Activated CD8-positive, alpha-beta T cell treated with anti-CD3 and anti-CD28 coated beads, Interleukin-2, amount 10 ng/mL, durations not matched to agents 7 days and 5 days (primary cell): ENCODE measurements at regions not wholly inside any gene's neighbourhood (a gene's known extent, or its start where the extent isn't known, plus 50 kb on each side); places are given as distances from the start of the nearest gene placed in this dataset.
A peak's percentile ranks its signal among the peaks of the same experiment; 100 is the strongest.

Source experiments
- ATAC-seq: fragments of 150-1000 bp; cut with Tn5 transposase; one replicate; pipeline ENCODE4 v1.10.0; 2021; ENCODE audit warnings: moderate library complexity
- CTCF ChIA-PET: fragments of 350-600 bp; sonication (Branson Sonifier 250); formaldehyde crosslinking; loops from one replicate; lab custom pipeline; 2021; ENCODE audit warnings: antibody characterized with exemption; lab: Charles Lee
- POLR2A ChIA-PET: fragments of 350-600 bp; sonication (Branson Sonifier 250); formaldehyde crosslinking; loops from one replicate; lab custom pipeline; 2021; ENCODE audit warnings: antibody characterized with exemption; lab: Charles Lee
- DNase-seq: peaks from one replicate; pipeline ENCODE4 v3.0.0-alpha.2; 2020
- H3K27ac Mint-ChIP-seq: one replicate; pipeline ENCODE4 v1.8.0; 2021; ENCODE audit warnings: mild to moderate bottlenecking, mixed read lengths
- H3K27me3 Mint-ChIP-seq: one replicate; pipeline ENCODE4 v1.8.0; 2021; ENCODE audit warnings: low read depth, mixed read lengths
- H3K36me3 Mint-ChIP-seq: one replicate; pipeline ENCODE4 v1.8.0; 2021; ENCODE audit warnings: low read depth, mixed read lengths
- H3K4me1 Mint-ChIP-seq: one replicate; pipeline ENCODE4 v1.8.0; 2021; ENCODE audit warnings: low read depth, mixed read lengths
- H3K4me3 Mint-ChIP-seq: one replicate; pipeline ENCODE4 v1.8.0; 2021; ENCODE audit warnings: mild to moderate bottlenecking, mixed read lengths
- H3K9me3 Mint-ChIP-seq: one replicate; pipeline ENCODE4 v1.8.0; 2022; ENCODE audit warnings: mixed read lengths; ENCODE audit not compliant: insufficient read depth

GRCh38 chr3:31434819-31435218 lies 97.9 kb upstream of the STT3B start:
- CTCF ChIA-PET = no interaction called here

GRCh38 chr3:31436830-31437229 lies 95.9 kb upstream of the STT3B start:
- CTCF ChIA-PET = no interaction called here
- peaks cover 10% of the 10 kb centered on the region for H3K36me3 Mint-ChIP-seq
- H3K27ac Mint-ChIP-seq = no peak overlapping the region
- H3K4me1 Mint-ChIP-seq = peaks cover 4% of the 10 kb centered on the region
- POLR2A ChIA-PET = no interaction called here
- H3K4me3 Mint-ChIP-seq = no peak overlapping the region
- no peak for DNase-seq
- no peak for ATAC-seq
- peaks cover 27% of the 10 kb centered on the region for H3K9me3 Mint-ChIP-seq
- H3K27me3 Mint-ChIP-seq = no peaks in the 10 kb centered on the region

More at GRCh38 chr3:31434819-31435218, 97.9 kb upstream of the STT3B start:
- no peak overlapping the region for H3K4me3 Mint-ChIP-seq
- H3K27me3 Mint-ChIP-seq = no peaks in the 10 kb centered on the region
- H3K27ac Mint-ChIP-seq = no peak overlapping the region
- POLR2A ChIA-PET = no interaction called here
- no peak for ATAC-seq
- no peak for DNase-seq
- H3K9me3 Mint-ChIP-seq = peaks cover 27% of the 10 kb centered on the region
- H3K4me1 Mint-ChIP-seq = peaks cover 4% of the 10 kb centered on the region
- peaks cover 10% of the 10 kb centered on the region for H3K36me3 Mint-ChIP-seq

GRCh38 chr3:31438742-31439141 lies 94.0 kb upstream of the STT3B start:
- Mint-ChIP-seq H3K27ac (no peak overlapping the region), H3K4me1 (peaks cover 6% of the 10 kb centered on the region), H3K27me3 (no peaks in the 10 kb centered on the region), H3K36me3 (peaks cover 10% of the 10 kb centered on the region), H3K4me3 (no peak overlapping the region), H3K9me3 (peaks cover 22% of the 10 kb centered on the region)
- ATAC-seq = no peak
- DNase-seq = no peak
- ChIA-PET POLR2A (no interaction called here), CTCF (interaction anchor here (0.9 to 1.5 kb wide), 2 partner anchors 9 to 93 kb away, joined by 3 to 6 read pairs; no protein-coding TSS in a partner anchor)

GRCh38 chr3:31439890-31440750 lies 92.6 kb upstream of the STT3B start:
- POLR2A ChIA-PET = no interaction called here
- Mint-ChIP-seq H3K27me3 (no peaks in the 10 kb centered on the region), H3K36me3 (peaks cover 10% of the 10 kb centered on the region), H3K4me1 (peaks cover 7% of the 10 kb centered on the region), H3K9me3 (peaks cover 19% of the 10 kb centered on the region), H3K4me3 (no peak overlapping the region), H3K27ac (no peak overlapping the region)
- CTCF ChIA-PET = interaction anchor here (0.5 kb wide), 1 partner anchor 364 kb away, joined by 3 read pairs; no protein-coding TSS in a partner anchor
- no peak for DNase-seq
- no peak for ATAC-seq

GRCh38 chr3:31440878-31441277 lies 91.8 kb upstream of the STT3B start:
- H3K27ac Mint-ChIP-seq = no peak overlapping the region
- ATAC-seq (no peak), DNase-seq (no peak)
- H3K9me3 Mint-ChIP-seq = peaks cover 17% of the 10 kb centered on the region
- no peak overlapping the region for H3K4me3 Mint-ChIP-seq
- H3K27me3 Mint-ChIP-seq = no peaks in the 10 kb centered on the region
- peaks cover 10% of the 10 kb centered on the region for H3K36me3 Mint-ChIP-seq
- H3K4me1 Mint-ChIP-seq = peaks cover 7% of the 10 kb centered on the region
- ChIA-PET CTCF (no interaction called here), POLR2A (no interaction called here)

- Mint-ChIP-seq H3K27me3 (no peaks in the 10 kb centered on the region), H3K9me3 (peaks cover 1% of the 10 kb centered on the region), H3K4me3 (no peak overlapping the region), H3K4me1 (peaks cover 3% of the 10 kb centered on the region), H3K27ac (no peak overlapping the region), H3K36me3 (no peaks in the 10 kb centered on the region)
- POLR2A ChIA-PET = no interaction called here
- ATAC-seq (no peak), DNase-seq (no peak)
- CTCF ChIA-PET = interaction anchor here (1.2 kb wide), 1 partner anchor 11 kb away, joined by 4 read pairs; no protein-coding TSS in a partner anchor
These were observed 90.0 kb upstream of the STT3B start for GRCh38 chr3:31442755-31443154.

GRCh38 chr3:31444220-31445142 lies 88.2 kb upstream of the STT3B start:
- Mint-ChIP-seq H3K4me1 (peaks cover 15% of the 10 kb centered on the region), H3K27me3 (no peaks in the 10 kb centered on the region), H3K9me3 (peaks cover 9% of the 10 kb centered on the region), H3K36me3 (peaks cover 7% of the 10 kb centered on the region), H3K27ac (no peak overlapping the region), H3K4me3 (no peak overlapping the region)
- CTCF ChIA-PET = no interaction called here
- ATAC-seq (no peak), DNase-seq (no peak)
- POLR2A ChIA-PET = no interaction called here

- no peak overlapping the region for H3K27ac Mint-ChIP-seq
- H3K9me3 Mint-ChIP-seq = peaks cover 20% of the 10 kb centered on the region
- ATAC-seq (no peak), DNase-seq (no peak)
- ChIA-PET CTCF (no interaction called here), POLR2A (no interaction called here)
- peaks cover 18% of the 10 kb centered on the region for H3K4me1 Mint-ChIP-seq
- no peak overlapping the region for H3K4me3 Mint-ChIP-seq
- no peaks in the 10 kb centered on the region for H3K27me3 Mint-ChIP-seq
- H3K36me3 Mint-ChIP-seq = peaks cover 8% of the 10 kb centered on the region
These were observed 87.0 kb upstream of the STT3B start for GRCh38 chr3:31445701-31446100.

- POLR2A ChIA-PET = interaction anchor here (0.7 kb wide), 1 partner anchor 85 kb away, joined by 3 read pairs; the partner anchor contains the start of gene STT3B
- H3K4me3 Mint-ChIP-seq = no peak overlapping the region
- peak; percentile 41 for DNase-seq
- peaks cover 8% of the 10 kb centered on the region for H3K36me3 Mint-ChIP-seq
- peak; percentile 51 for ATAC-seq
- peaks cover 18% of the 10 kb centered on the region for H3K4me1 Mint-ChIP-seq
- CTCF ChIA-PET = interaction anchor here (1.4 to 1.8 kb wide), 2 partner anchors 10 to 72 kb away, joined by 3 to 6 read pairs; no protein-coding TSS in a partner anchor
- H3K9me3 Mint-ChIP-seq = peaks cover 25% of the 10 kb centered on the region
- no peaks in the 10 kb centered on the region for H3K27me3 Mint-ChIP-seq
- peak overlapping the region; percentile 60 for H3K27ac Mint-ChIP-seq
These were observed 84.5 kb upstream of the STT3B start for GRCh38 chr3:31448035-31448881.

- Mint-ChIP-seq H3K4me3 (no peak overlapping the region), H3K27ac (peak overlapping the region; percentile 60), H3K9me3 (peaks cover 25% of the 10 kb centered on the region), H3K27me3 (no peaks in the 10 kb centered on the region), H3K36me3 (peaks cover 8% of the 10 kb centered on the region), H3K4me1 (peaks cover 14% of the 10 kb centered on the region)
- CTCF ChIA-PET = interaction anchor here (1.4 to 1.8 kb wide), 2 partner anchors 10 to 72 kb away, joined by 3 to 6 read pairs; no protein-coding TSS in a partner anchor
- POLR2A ChIA-PET = no interaction called here
- no peak for DNase-seq
- ATAC-seq = no peak
These were observed 83.9 kb upstream of the STT3B start for GRCh38 chr3:31448882-31449243.

- Mint-ChIP-seq H3K4me1 (peaks cover 14% of the 10 kb centered on the region), H3K4me3 (no peak overlapping the region), H3K27ac (no peak overlapping the region), H3K9me3 (peaks cover 25% of the 10 kb centered on the region), H3K27me3 (no peaks in the 10 kb centered on the region), H3K36me3 (peaks cover 8% of the 10 kb centered on the region)
- CTCF ChIA-PET = interaction anchor here (1.4 kb wide), 2 partner anchors 73 to 246 kb away, joined by 3 read pairs; no protein-coding TSS in a partner anchor
- DNase-seq = no peak
- POLR2A ChIA-PET = no interaction called here
- no peak for ATAC-seq
These were observed 83.4 kb upstream of the STT3B start for GRCh38 chr3:31449318-31449717.
